ENCODE measurements at regions not wholly inside any gene's neighbourhood (a gene's known extent, or its start where the extent isn't known, plus 50 kb on each side); places are given as distances from the start of the nearest gene placed in this dataset.

DNA sequence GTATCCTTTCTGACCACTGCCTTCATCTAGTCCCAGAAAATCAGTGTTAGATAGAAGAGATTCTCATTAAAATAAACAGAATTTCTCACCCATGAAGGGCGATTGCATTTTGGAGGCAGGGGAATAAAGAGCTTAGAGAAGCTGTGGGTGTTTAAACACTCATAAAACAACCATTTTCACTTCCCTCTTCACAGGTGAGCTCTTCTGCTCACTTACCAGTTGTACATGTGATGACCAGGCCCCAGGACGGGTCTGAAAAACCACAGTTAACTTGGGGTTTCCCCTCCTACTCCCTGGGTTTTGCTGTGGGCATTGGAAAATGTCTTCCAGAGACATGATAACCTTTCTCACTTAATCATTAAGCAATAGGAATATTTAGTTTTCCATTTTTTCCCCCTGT lies 411.6 kb upstream of the DPP6 start:
- Mint-ChIP-seq H3K4me1 (no peaks in the 10 kb centered on the region), H3K27ac (no peak overlapping the region), H3K27me3 (ENCODE audit: low read depth) (no peaks in the 10 kb centered on the region), H3K9me3 (peaks cover 81% of the 10 kb centered on the region), H3K4me3 (no peak overlapping the region), H3K36me3 (peaks cover 4% of the 10 kb centered on the region)
- no peak for DNase-seq (ENCODE audit: low spot score in 2 of 2, unreplicated experiment in 2 of 2)
- TF ChIP-seq, protein P1, sequence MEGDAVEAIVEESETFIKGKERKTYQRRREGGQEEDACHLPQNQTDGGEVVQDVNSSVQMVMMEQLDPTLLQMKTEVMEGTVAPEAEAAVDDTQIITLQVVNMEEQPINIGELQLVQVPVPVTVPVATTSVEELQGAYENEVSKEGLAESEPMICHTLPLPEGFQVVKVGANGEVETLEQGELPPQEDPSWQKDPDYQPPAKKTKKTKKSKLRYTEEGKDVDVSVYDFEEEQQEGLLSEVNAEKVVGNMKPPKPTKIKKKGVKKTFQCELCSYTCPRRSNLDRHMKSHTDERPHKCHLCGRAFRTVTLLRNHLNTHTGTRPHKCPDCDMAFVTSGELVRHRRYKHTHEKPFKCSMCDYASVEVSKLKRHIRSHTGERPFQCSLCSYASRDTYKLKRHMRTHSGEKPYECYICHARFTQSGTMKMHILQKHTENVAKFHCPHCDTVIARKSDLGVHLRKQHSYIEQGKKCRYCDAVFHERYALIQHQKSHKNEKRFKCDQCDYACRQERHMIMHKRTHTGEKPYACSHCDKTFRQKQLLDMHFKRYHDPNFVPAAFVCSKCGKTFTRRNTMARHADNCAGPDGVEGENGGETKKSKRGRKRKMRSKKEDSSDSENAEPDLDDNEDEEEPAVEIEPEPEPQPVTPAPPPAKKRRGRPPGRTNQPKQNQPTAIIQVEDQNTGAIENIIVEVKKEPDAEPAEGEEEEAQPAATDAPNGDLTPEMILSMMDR (IDR thresholded peaks at IDR 0.05; ENCODE audit: unreplicated experiment): no peak

DNA sequence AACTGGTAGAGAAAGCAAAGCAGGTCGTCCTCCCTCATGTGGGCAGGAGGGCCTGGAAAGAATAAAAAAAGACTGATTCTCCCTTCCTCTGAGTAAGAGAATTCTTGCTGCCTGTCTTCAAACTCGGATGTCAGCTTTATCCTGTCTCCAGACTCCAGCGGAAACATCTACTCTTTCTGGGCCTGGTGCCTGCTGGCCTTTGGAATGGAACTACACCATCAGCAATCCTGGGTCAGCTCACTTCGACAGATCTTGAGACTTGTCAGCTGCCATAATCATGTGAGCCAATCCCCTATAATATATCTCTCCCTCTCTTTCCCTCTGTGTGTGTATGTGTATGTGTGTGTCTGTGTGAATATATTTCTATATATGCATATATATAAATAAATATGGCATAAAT lies 411.0 kb upstream of the DPP6 start:
- Mint-ChIP-seq H3K9me3 (peaks cover 78% of the 10 kb centered on the region), H3K36me3 (peaks cover 4% of the 10 kb centered on the region), H3K4me3 (no peak overlapping the region), H3K4me1 (no peaks in the 10 kb centered on the region), H3K27me3 (ENCODE audit: low read depth) (no peaks in the 10 kb centered on the region), H3K27ac (no peak overlapping the region)
- DNase-seq (ENCODE audit: low spot score in 2 of 2, unreplicated experiment in 2 of 2): no peak
- TF ChIP-seq, protein P1 (IDR thresholded peaks at IDR 0.05; ENCODE audit: unreplicated experiment): no peak

DNA sequence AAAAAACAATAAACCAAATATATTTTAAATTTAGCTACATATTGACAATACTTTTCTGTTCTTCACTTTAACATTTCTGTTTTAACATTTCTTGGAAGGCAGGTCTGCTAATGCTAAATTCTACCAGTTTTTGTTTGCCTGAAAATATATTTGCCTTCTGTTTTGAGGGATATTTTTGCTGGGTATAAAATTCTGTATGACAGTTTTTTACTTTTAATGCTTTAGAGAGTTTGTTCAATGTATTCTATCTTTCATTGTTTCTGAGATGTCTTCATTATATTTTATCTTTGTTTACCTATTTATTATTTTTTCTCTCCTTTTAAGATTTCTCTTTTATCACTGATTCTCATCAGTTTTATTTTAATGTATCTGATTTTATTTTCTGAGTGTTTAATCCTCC lies 409.2 kb upstream of the DPP6 start:
- DNase-seq (ENCODE audit: low spot score in 2 of 2, unreplicated experiment in 2 of 2): no peak
- TF ChIP-seq, protein P1 (IDR thresholded peaks at IDR 0.05; ENCODE audit: unreplicated experiment): no peak
- no peaks in the 10 kb centered on the region for H3K36me3 Mint-ChIP-seq
- H3K9me3 Mint-ChIP-seq: peaks cover 76% of the 10 kb centered on the region
- H3K27ac Mint-ChIP-seq: no peak overlapping the region
- no peak overlapping the region for H3K4me3 Mint-ChIP-seq
- no peaks in the 10 kb centered on the region for H3K27me3 Mint-ChIP-seq (ENCODE audit: low read depth)
- no peaks in the 10 kb centered on the region for H3K4me1 Mint-ChIP-seq

DNA sequence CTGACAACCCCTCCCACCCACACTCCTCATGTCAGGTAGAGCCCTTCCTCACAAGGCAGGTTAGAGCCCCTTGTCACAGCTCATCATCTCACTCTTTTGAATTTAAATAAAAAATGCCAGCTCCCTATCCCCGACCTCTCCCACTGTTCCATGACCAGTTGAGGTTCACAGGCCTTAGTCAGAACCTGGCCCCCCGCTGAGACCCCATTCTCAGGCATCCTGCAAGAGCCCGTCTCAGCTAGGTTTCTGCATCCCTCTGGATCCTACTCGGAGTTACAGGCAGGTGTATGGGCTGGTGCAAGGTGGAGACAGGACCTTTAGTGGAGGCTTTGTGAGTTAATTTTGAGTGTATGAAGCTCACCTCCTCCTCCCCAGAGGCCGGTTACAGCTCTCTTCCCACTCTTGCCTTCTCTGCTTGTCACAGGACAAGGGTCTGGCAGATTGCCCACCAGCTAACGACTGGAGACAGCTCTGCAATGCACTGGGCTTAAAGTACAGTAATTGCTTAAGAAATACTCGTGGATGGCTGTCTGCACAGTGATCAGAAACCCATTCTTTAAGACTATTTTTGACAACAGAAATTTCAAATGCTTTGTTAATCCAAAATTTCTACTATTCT lies 394.9 kb upstream of the DPP6 start:
- Mint-ChIP-seq H3K27me3 (ENCODE audit: low read depth) (no peaks in the 10 kb centered on the region), H3K9me3 (peaks cover 63% of the 10 kb centered on the region), H3K4me1 (no peaks in the 10 kb centered on the region), H3K36me3 (peaks cover 6% of the 10 kb centered on the region), H3K4me3 (no peak overlapping the region), H3K27ac (no peak overlapping the region)
- no peak for DNase-seq (ENCODE audit: low spot score in 2 of 2, unreplicated experiment in 2 of 2)
- TF ChIP-seq, protein P1 (IDR thresholded peaks at IDR 0.05; ENCODE audit: unreplicated experiment): no peak

DNA sequence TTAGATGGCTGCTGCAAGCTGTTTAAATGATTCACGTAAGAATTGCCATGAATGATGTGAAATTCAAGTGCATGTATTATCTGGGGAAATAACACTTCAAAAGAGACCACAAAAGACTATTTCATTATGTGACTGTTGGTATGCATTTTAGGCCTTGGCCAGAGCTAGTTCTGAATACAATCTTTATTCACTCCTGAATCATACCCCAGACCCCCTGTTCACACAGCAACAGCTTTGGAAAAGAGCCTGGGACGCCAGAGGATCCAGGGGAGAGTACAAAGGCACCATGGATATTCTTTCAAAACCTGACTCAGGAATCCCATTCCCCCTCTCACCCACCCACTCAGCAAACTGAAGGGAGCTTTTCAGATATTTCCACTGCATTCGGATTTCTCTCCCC lies 377.1 kb upstream of the DPP6 start:
- Mint-ChIP-seq H3K4me3 (no peak overlapping the region), H3K36me3 (peaks cover 6% of the 10 kb centered on the region), H3K9me3 (peaks cover 84% of the 10 kb centered on the region)

More for the DNA sequence above, 377.1 kb upstream of the DPP6 start:
- DNase-seq (ENCODE audit: low spot score in 2 of 2, unreplicated experiment in 2 of 2): no peak
- no peaks in the 10 kb centered on the region for H3K27me3 Mint-ChIP-seq (ENCODE audit: low read depth)
- H3K27ac Mint-ChIP-seq: no peak overlapping the region
- TF ChIP-seq, protein P1 (IDR thresholded peaks at IDR 0.05; ENCODE audit: unreplicated experiment): no peak
- H3K4me1 Mint-ChIP-seq: no peaks in the 10 kb centered on the region

Data from mesothelial cell of epicardium (in vitro differentiated cells).